Esophagus muscularis mucosa (tissue), 4 donors: ENCODE measurements at regions not wholly inside any gene's neighbourhood (a gene's known extent, or its start where the extent isn't known, plus 50 kb on each side); places are given as distances from the start of the nearest gene placed in this dataset.

Experiments used
- DNase-seq: peaks from one replicate; pipeline ENCODE4 v3.0.0-alpha.2; 2017; ENCODE audit errors: extremely low spot score
- H3K27ac ChIP-seq, 4 donors: fragments of 200-600 bp; sonication (generic); replicated peaks in 1 of 4; 1 replicate in 3 of 4; 2 replicates in 1 of 4; pipeline ENCODE4 v1.5.1; 2016 to 2019; ENCODE audit warnings: mild to moderate bottlenecking in 1 of 4
- H3K27me3 ChIP-seq, 4 donors: fragments of 200-600 bp; sonication (generic); one replicate each; pipeline versions ENCODE4 v1.5.1 to v1.6.0; 2016 to 2019
- H3K36me3 ChIP-seq, 4 donors: fragments of 200-600 bp; sonication (generic); one replicate each; pipeline ENCODE4 v1.5.1; 2016 to 2019
- H3K4me1 ChIP-seq, 4 donors: fragments of 200-600 bp; sonication (generic); one replicate each; pipeline ENCODE4 v1.5.1; 2016 to 2019
- H3K4me3 ChIP-seq, 4 donors: fragments of 200-600 bp; sonication (generic); 1 replicate in 2 of 4; 2 replicates in 2 of 4; pipeline ENCODE4 v1.5.1; 2016 to 2019; ENCODE audit warnings: mild to moderate bottlenecking in 4 of 4, moderate library complexity in 1 of 4
- H3K9me3 ChIP-seq, 4 donors: fragments of 200-600 bp; sonication (generic); 1 replicate in 3 of 4; 2 replicates in 1 of 4; pipeline ENCODE4 v1.5.1; 2016 to 2019
- EP300 ChIP-seq: sonication (generic); formaldehyde crosslinking; IDR thresholded peaks from one replicate; pipeline ENCODE4 v1.6.1; 2017; ENCODE audit warnings: antibody characterized with exemption
- POLR2A ChIP-seq: fragments of 450-650 bp; IDR thresholded peaks from one replicate; pipeline ENCODE4 v1.6.1; 2017; ENCODE audit warnings: antibody characterized with exemption, moderate library complexity, mild to moderate bottlenecking, low read depth
- POLR2AphosphoS5 ChIP-seq, 2 donors: sonication (generic); formaldehyde crosslinking; IDR thresholded peaks; one replicate each; pipeline ENCODE4 v1.6.1; 2017; ENCODE audit warnings: antibody characterized with exemption in 2 of 2
- WGBS: methylation state at CpG from one replicate; pipeline ENCODE4 v1.1.5; 2018; 5-methylcytosine and 5-hydroxymethylcytosine counted together
- intact Hi-C: fragments of 100-400 bp; cut with DNase I; formaldehyde crosslinking; loops from one replicate; pipeline ENCODE4 v1.15.1; 2023
- TF ChIP-seq, protein P1 (sequence below), 3 experiments: fragments of 200-600 bp in 2 of 3; fragments of 450-650 bp in 1 of 3; sonication (generic) in 2 of 3; IDR thresholded peaks; one replicate each; pipeline ENCODE4 v1.5.1; 2017 to 2019; ENCODE audit warnings: antibody characterized with exemption in 3 of 3, mild to moderate bottlenecking in 2 of 3, moderate library complexity in 1 of 3

DNA sequence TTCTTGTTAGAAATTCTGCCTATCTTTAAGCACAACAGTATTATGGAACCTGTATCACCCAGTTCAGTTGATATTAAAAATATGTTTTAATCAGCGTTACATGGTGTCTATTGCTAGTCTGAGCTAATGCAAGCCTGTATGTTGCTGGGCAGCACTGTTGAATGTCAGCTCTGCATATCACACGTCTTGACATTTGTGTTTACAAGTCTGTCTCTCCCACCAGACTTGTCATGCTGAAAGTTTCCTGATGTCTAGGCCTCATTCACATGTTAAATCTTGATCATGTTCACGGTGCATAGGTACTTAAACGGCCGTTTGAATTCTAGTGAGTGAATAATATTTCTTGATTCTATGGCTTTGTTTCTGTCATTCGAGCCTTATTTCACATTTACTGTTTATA lies 385.0 kb downstream of the SOCS6 start:
- no peaks in the 10 kb centered on the region for H3K27me3 ChIP-seq
- no peaks in the 10 kb centered on the region for H3K36me3 ChIP-seq
- no peak overlapping the region for H3K27ac ChIP-seq
- intact Hi-C loops = no loop called here
- TF ChIP-seq POLR2AphosphoS5 (IDR thresholded peaks at IDR 0.05) (no peak), POLR2A (no peak)
- WGBS = 37% methylated on average over 6 of the region's 6 CpGs
- H3K4me1 ChIP-seq = no peaks in the 10 kb centered on the region
- H3K4me3 ChIP-seq = no peak overlapping the region
- no peak for DNase-seq
- H3K9me3 ChIP-seq = peaks cover 0 to 7% (median 0%) of the 10 kb centered on the region in 4 donors

DNA sequence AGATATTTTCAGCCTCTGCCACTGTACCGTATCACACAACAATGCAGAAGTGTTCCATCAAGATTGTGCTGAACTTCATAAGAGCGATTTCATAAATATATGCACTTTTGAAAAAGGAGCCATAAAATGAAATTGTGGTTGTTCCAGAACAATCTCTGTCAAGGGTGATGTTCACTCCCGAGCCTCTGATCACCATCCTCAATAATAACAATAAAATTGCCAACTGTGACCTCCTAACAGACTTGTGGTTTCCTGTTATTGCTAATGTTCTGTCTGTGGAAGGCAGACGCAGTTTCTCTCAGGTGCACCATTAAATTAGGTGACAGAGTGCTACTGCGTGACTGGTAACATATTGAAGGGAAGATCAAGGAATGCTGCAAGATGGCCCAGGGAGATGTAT lies 383.7 kb downstream of the SOCS6 start:
- WGBS = 69% methylated on average over 5 of the region's 5 CpGs
- intact Hi-C loops = no loop called here
- H3K4me3 ChIP-seq = no peak overlapping the region
- peaks cover 0 to 9% (median 0%) of the 10 kb centered on the region in 4 donors for H3K9me3 ChIP-seq
- H3K36me3 ChIP-seq = no peaks in the 10 kb centered on the region
- no peak overlapping the region for H3K27ac ChIP-seq
- no peaks in the 10 kb centered on the region for H3K27me3 ChIP-seq
- TF ChIP-seq POLR2A = no peak
- TF ChIP-seq, protein P1, sequence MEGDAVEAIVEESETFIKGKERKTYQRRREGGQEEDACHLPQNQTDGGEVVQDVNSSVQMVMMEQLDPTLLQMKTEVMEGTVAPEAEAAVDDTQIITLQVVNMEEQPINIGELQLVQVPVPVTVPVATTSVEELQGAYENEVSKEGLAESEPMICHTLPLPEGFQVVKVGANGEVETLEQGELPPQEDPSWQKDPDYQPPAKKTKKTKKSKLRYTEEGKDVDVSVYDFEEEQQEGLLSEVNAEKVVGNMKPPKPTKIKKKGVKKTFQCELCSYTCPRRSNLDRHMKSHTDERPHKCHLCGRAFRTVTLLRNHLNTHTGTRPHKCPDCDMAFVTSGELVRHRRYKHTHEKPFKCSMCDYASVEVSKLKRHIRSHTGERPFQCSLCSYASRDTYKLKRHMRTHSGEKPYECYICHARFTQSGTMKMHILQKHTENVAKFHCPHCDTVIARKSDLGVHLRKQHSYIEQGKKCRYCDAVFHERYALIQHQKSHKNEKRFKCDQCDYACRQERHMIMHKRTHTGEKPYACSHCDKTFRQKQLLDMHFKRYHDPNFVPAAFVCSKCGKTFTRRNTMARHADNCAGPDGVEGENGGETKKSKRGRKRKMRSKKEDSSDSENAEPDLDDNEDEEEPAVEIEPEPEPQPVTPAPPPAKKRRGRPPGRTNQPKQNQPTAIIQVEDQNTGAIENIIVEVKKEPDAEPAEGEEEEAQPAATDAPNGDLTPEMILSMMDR (IDR thresholded peaks at IDR 0.05) = no peak
- no peak for TF ChIP-seq EP300
- no peak for TF ChIP-seq POLR2AphosphoS5 (IDR thresholded peaks at IDR 0.05)
- no peaks in the 10 kb centered on the region for H3K4me1 ChIP-seq
- no peak for DNase-seq

DNA sequence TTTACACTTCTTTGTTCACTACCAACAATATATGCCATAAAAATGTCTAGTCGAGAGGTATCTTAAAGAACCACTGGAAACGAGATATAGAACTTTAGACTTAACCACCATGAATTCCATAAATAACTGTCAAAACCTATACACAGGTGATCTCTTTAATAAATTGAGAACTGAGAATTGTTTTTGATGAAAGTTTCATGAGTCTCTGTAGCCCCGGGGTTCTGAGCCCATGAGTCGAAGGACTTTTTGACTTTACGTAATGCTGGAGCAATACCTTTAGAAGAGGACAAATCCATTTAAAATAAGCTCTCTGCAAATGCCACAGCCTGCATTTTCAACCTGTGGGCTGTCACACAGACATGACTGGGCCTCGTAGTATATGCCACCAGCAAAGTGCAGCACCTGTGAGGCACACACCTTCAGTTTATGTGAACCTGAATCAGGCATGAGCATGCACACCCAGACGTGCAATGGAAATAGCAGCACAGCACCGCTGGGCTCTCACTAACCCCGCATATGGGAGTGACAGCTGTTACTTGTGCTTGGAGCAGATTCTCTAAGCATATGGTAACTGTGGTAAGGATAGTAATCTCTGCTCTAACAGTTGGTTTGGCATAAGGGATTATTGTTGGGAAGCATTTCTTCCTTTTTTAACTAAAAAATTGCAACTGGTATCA lies 383.2 kb downstream of the SOCS6 start:
- intact Hi-C loops = no loop called here
- TF ChIP-seq EP300 (no peak), POLR2A (no peak), POLR2AphosphoS5 (IDR thresholded peaks at IDR 0.05) (no peak)
- TF ChIP-seq, protein P1 (IDR thresholded peaks at IDR 0.05) = no peak
- 86% methylated on average over 9 of the region's 9 CpGs for WGBS
- Histone ChIP-seq H3K36me3 (no peaks in the 10 kb centered on the region), H3K27ac (no peak overlapping the region), H3K27me3 (no peaks in the 10 kb centered on the region), H3K9me3 (peaks cover 0 to 9% (median 0%) of the 10 kb centered on the region in 4 donors), H3K4me1 (no peaks in the 10 kb centered on the region), H3K4me3 (no peak overlapping the region)
- no peak for DNase-seq

DNA sequence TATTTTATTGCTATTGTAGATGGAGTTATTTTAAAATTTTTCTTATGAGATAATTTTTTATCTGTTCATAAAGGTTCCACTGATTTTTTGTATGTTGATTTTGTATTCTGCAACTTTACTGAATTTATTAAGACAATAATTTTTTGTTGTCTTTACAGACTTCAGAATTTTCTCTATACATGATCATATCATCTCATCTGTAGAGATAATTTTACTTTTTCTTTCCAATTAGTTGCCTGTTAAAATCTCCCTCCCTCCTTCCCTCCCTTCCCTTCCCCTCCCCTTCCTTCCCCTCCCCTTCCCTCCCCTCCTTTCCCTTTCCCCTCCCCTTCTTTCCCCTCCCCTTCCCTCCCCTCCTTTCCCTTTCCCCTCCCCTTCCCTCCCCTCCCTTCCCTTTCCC lies 378.1 kb downstream of the SOCS6 start:
- H3K27me3 ChIP-seq = no peaks in the 10 kb centered on the region
- TF ChIP-seq POLR2A = no peak
- TF ChIP-seq, protein P1 (IDR thresholded peaks at IDR 0.05) = no peak
- TF ChIP-seq EP300 = no peak
- TF ChIP-seq POLR2AphosphoS5 (IDR thresholded peaks at IDR 0.05) = no peak
- no peak for DNase-seq
- no peak overlapping the region for H3K4me3 ChIP-seq
- intact Hi-C loops = no loop called here
- peaks cover 0 to 12% (median 0%) of the 10 kb centered on the region in 4 donors for H3K9me3 ChIP-seq
- no peaks in the 10 kb centered on the region for H3K36me3 ChIP-seq
- H3K4me1 ChIP-seq = no peaks in the 10 kb centered on the region
- H3K27ac ChIP-seq = no peak overlapping the region

DNA sequence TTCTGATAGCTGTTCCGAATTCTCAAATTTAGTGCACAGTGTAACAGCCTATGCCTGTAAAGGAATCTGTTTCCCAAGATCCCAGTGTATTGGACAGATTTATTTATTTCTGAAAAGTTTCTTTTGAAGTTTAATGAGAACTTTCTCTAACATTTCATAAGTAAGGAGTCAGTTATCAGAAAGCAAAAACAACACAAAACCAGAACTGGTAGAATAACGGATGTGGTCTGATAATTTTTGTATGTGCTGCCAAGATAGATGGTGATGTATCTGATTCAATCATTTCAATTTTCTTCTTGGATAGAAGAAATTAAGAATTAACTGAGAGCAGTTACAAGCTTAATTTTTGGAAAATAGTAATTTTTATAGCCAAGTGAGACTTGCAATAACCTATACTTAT lies 374.3 kb downstream of the SOCS6 start:
- no peak overlapping the region for H3K4me3 ChIP-seq
- no peaks in the 10 kb centered on the region for H3K27me3 ChIP-seq
- DNase-seq = no peak
- intact Hi-C loops = no loop called here
- WGBS = 73% methylated on average over 2 of the region's 2 CpGs
- H3K9me3 ChIP-seq = peaks cover 0 to 4% (median 0%) of the 10 kb centered on the region in 4 donors
- TF ChIP-seq EP300 (no peak), POLR2AphosphoS5 (IDR thresholded peaks at IDR 0.05) (no peak), POLR2A (no peak)
- TF ChIP-seq, protein P1 (IDR thresholded peaks at IDR 0.05) = no peak
- no peak overlapping the region for H3K27ac ChIP-seq
- H3K36me3 ChIP-seq = no peaks in the 10 kb centered on the region
- H3K4me1 ChIP-seq = no peaks in the 10 kb centered on the region
